Globus pallidus (tissue), 1 donor: ENCODE measurements at regions not wholly inside any gene's neighbourhood (a gene's known extent, or its start where the extent isn't known, plus 50 kb on each side); places are given as distances from the start of the nearest gene placed in this dataset.
"Not testable (repeated sequence)": the region's sequence is repeated elsewhere in the genome, so short reads cannot be mapped to it uniquely, and the experiment has no call there.

Experiments
- DNase-seq: peaks from one replicate; pipeline ENCODE4 v3.0.0-alpha.2; 2015; ENCODE audit warnings: low spot score

DNA sequence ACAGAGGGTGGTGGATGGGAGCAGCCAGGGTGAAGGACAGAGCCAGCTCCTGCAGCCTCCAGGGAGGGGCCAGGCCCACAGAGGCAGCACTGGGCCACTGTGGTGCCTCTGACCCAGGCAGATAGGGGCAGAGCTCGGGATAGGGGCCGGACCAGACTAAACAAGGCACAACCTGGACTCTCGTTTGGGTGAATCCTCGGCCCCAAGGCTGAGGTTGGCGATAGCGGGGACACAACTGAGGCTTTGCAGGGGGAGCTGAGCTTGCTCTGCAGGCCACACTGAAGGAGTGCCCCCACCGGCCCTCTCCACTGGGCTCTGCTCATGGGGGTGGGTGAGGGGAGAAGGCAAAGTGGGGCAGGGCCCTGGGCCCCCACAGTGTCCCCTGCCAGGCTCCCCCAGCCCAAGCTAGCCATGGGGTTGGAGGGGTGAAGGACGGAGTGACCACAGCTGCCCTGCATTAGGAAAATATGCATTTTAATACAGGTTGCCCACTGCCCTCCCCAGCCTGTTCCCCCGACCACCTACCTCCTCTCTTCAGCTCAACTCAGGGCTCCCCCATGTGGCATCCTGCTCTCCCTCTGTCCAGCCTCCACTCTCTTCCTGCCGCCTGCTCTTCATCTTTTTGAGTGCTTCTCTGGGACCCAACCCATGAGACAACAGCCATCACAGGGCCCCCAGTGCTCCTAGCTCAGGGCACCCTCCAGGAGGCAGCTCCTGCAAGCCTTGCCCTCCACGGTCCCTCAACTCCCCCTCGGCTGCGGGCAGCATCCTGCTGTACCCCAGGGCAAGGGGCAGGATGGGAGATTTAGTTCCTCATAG is 152.8 kb downstream of the INHBB start:
- DNase-seq = no peak

DNA sequence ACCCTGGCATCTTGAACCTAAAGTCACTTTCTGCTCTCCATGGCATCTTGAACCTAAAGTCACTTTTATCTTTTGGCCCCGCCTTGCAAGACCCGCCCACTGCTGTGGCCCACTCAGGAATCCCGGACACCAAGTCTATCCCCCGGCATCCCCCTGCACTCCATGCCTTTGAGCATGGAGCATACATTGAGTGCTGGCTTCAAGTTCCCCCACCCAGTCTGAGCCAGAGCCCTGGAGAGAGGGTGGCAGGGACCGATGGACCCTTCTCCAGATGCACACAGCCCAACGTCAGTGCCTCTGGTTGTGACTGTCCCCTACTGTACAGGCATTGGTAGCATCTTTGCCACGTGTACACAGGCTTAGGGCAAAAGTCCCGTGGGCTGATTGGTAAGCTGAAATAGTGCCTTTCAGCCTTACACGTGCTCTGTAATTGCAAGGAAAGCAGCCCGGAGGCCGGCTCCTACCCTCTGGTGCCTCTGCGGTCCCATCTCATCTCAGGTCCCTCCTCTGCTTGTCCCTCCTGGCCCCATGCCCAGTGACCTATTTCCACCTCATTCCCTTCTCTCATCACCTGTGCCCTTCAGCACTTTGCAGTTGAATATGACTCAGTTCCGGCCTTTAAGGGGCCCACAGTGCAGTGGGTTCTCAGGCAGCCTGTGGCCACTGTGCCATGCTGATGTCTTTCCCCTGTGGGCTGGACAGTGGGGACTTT is 154.0 kb downstream of the INHBB start:
- no peak for DNase-seq

DNA sequence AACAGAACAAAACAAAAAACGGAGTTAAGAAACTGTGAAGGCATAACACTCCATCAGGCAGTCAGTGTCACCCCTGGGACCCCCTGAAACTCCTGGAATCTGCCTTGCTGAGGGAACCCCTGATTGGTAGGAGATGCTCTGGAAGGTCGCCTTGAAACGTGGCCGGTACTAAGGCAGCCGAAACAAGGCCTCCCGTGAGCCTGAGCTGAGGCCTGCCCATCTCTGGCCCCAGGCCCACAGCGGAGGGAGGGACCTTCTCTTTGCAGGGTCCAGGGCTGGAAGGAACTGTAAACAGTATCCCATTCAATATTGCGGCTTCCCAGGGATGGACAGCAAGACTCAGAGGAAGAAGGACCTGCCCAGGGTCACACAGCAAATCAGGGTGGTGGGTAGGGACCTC is 155.7 kb downstream of the INHBB start:
- DNase-seq = no peak

DNA sequence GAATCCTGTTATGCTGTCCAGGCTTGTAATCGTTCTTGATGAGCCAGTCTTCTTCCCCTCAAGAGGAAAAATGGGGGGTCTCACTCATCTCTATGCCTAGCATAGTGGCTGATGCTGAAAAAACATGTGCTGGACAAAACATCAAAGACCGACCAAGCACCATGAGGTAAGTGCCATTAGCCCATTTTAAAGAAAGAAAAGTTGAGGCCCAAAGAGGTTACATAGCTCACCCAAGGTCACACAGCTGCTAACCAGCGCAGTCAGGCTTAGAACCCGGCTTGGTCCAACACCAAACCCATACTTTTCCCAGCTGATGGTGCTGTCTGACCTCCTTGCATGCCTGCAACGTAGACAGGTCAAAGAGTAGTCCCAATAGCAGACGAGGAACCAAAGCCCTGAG is 156.4 kb downstream of the INHBB start:
- DNase-seq = no peak

DNA sequence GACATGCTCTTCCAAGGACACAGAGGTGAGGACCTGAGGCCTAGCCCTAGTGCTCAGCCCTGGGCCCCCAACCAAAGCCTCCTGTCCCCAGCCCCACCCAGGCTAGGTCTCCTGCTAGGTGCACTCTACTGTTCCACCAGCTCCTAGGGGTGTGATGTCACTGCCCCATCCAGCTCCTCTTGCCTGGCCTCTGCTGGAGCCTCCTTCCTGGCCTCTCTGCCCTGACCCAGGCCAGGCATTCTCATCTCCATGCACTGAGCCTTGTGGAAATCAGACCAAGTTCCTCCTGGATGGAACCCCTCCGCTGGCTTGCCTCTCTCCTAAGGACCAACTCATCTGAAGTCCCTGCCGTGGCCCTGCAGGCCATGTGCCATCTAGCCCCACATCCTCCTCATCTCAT is 156.8 kb downstream of the INHBB start:
- DNase-seq = no peak

DNA sequence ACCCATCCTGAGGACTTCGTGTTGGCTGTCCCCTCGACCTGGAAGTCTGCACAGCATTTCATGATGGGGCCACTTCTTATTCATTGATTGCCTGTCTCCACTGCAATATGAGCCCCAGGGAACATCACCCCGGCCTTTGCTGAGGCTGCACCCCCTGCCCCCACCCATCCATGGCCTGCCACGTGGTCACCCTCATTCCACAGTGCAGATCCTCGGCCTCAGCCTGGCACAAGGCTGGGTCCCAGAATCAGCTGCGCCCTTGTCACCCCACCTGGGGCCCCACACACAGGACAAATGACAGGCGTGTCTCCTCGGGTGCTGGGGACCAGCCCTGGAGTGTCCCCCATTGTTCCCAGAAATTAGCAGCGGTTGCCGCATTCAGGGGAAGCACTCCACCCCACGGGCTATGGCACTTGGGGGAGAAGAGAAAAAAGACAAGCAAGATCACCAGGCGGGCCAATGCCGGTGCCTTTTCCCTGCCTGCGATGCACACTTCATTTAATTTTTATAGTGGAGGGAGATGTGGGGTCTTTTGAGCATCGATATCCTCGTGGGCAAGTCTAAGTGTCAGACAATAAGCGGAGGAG is 157.4 kb downstream of the INHBB start:
- DNase-seq = no peak

DNA sequence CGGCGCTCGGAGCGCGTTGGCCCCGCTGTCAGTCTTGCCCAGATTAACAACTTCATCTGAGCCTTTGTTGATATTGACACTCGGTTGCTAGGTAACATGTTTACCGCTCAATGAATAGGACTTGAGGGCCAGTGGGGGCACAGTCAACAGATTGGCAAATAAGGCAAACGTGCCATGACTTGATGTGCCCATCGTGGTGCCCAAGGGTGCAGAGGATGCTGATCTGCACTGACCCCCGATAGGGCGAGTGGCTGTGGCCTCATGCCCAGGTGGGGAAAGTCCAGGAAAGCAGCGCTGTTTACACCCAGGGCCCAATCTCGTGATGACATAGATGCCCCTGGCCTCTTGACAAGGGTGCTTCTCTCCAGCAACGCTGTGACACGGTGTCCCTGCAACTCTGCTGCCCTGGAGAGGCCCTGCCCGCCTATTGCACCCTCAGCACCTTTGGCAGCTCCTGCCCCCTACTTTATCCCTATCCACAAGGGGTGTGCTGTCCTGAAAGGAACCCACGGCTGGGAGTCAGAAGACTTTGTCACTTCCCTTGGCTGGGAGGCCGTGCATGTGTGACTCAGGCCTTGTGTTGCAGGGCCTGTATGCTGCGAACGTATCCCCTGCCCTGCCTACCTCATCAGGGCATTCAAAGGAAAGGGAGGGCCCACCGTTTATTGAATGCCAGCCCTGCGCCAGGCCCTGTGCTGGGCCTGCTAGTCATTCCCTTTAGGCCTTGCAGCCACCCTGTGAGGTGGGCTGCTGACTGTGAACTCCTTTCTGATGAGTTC is 158.0 kb downstream of the INHBB start:
- DNase-seq = no peak

DNA sequence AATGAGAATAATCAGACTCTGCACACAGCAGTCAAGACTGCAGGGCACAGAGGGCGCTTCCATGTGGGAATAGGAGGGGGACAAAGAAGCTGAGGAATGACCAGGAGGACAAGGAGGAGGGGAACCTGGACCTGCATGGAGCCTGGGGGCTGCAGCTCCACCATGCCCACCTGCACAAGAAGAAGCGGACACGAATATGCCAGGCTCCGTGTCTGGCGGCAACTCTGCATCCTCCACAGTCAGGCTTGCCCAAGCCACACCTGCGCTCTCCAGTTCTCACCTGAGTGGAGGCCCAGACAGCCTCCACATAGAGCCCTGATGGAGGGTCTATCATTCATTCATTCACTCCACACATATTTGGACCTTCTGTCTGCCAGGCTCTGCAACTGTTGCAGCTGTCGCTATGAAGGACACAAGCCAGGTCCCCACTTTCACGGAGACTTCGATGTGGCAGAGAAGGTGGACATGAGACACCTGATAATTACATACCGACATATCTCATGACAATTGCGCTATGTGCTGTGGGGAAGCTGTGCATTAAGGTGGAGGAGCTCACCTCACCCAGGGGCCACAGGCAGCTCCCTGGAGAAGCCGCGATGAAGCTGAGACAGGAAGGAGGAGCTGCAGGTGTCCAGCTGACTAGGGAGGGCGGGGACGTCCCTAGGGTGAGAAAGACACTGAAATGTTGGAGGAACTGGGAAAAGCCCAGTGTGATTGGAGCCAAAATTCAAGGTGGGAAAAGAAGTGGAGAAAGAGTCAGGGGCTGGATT is 159.2 kb downstream of the INHBB start:
- DNase-seq = no peak

DNA sequence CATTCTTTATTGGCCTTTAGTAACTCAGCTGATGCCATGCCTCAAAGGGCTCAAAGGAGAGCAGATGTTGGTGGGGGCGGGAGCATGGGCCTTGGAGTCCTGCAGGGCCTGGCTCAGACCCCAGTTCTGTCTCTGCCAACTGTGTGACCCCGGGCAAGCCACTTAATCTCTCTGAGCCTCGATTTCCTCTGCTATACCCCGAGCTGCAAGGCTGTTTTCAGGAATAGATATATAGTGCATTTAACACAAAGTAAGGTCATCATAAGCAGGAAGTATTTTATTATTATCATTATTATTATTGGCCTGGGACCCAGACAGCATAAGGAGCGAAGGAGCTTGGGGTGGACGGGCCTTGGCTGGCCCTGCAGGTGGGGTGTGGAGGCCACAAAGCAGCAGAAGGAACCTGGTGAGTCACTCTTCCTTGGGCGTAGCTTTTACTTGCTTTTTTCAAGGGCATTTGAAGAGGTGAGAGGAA is 162.7 kb downstream of the INHBB start:
- DNase-seq = no peak

DNA sequence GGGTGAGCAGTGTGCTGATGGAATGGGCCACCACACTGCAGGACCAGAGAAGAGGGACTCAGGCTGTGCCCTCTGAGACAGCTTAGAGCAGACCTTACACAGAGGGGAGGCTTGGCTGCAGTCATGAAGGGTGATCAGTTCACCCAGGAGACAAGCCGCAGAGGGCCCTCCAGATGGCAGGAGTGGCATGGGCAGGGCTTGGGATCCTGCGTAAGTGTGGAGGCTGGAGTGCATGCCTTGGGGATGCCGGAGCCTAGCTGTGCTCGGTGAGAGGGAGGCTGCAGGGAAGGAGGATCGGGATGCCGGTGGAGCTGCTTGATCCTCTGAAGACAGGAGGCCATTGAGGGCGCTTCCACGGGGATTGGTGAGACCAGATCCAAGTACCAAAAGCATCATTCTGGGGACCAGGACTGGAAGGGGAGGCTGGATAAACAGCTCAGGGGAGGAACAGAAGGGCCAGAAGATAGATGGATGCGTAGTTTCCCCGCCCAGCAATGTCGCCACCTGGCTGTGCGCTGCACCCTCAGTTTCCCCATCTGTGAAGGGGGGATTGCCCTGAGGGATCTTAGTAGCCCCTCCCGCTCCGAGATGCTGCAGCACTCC is 163.4 kb downstream of the INHBB start:
- DNase-seq = no peak

DNA sequence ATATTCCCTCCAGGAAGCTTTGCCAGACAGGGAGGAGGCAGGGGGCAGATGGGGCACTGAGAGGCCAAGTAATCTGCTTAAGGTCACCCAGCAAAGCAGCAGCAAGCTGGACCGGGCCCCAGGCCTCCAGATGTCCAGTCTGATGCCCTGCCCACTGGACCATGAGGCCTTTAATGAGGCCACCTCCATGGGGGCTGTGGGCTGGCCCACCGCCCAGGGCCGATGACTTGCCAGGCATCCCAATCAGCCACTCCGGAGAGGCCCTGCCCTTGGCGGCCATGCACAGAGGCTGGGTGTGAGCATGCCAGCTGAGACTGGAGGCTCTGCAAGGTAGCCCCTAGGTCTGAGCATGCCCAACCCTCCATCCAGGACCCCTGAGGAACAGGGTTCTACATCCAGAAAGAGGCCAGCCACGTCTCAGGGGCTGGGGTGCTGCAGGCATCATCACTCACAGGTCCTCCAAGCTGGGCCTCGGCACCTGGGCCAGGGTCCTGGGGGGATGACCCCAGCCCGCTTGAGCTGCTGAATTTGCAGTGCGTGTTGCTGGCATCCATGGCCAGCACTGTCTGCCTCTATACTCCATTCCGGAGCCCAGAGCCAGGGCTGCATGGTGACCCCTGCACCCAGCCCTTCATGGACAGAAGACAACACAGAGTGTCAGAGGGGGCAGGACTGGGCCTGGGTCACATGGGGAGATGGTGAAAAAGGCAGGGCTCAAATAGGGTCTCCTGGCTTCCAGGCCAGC is 164.2 kb downstream of the INHBB start:
- DNase-seq = peak; percentile 15

DNA sequence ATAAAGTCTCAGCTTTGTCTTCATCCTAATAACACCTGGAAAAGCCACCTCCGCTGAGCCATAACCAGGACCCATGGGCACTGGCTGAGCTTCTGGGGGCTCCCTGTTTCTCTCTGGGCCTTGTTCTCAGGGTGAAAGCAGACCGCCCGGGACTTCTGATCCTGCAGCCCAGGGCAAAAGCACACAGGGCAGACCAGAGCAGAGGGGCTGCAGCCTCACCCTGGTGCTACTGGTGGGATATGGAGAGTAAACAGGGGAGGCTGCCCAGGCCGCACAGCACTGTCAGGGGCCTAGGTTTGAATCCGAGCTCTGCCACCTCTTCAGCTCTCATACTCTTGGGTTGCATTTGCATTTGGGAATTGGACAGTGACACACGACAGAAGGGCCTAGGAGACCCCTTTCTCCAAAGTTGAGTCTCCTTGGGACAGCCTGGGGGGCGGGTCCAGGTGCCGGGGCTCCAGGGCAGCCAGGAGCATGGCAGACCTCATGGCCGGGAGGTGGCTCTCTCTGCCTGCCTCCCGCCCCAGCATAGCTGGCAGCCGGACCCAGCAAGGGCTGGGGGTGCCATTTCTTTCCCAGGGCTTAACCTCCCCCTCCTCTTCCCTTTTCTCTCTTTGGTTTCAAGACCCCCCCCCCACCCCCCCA is 164.9 kb downstream of the INHBB start:
- peak; percentile 8 for DNase-seq

DNA sequence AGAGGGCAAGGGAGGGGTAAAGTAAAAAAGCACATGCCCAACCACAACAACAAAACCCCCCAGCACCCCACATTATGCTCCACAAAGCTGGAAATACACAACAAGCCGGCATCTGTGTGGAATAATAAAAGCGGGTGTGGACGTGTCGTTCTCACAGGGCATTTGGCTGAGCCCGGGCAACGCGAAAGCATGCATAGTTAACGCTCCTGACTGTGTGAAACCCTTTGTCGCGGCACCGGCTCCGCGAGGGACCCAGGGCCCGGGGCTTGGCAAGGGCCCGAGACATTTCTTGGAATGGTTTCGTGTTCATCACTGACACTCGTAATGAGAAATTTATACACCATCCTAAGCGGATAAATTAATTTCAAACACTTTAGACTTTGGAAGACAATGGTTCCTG is 165.6 kb downstream of the INHBB start:
- DNase-seq = peak; percentile 28

DNA sequence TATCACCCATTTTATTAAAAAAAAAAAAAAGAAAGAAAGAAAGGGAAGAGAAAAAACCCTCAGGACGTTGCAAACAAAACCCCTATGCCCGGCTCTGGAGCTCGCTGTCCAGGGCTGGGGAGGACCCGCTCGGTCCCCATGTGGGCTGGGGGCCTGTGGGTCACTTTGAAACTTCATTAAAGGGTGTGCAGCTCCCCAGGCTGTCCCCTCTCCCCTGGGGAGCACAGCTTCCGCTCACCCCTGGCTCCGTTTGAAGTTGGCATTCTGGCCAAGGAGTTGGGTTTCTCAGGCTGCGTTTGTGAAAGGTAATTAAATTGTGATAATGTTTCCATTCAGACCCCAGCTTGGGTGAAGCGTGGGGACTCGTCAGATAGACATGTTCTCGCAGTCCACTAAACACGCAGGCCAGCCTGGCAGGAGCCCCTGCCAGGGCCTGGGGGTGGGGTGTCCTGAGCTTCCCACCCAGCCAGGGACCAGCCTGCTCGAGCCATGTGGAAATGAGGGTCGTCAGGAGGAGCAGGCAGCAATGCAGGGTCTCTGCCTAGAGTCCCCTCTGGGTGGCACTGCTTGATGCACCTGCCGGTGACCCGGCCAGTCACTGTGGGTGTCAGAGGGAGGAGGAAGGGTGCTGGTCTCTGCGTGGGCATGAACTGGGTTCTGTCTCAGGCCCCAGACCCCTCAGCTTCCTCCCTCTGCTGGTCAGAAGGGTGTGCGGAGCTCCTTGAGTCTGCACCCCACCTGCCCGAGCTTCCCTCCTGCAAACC is 166.2 kb downstream of the INHBB start:
- no peak for DNase-seq

DNA sequence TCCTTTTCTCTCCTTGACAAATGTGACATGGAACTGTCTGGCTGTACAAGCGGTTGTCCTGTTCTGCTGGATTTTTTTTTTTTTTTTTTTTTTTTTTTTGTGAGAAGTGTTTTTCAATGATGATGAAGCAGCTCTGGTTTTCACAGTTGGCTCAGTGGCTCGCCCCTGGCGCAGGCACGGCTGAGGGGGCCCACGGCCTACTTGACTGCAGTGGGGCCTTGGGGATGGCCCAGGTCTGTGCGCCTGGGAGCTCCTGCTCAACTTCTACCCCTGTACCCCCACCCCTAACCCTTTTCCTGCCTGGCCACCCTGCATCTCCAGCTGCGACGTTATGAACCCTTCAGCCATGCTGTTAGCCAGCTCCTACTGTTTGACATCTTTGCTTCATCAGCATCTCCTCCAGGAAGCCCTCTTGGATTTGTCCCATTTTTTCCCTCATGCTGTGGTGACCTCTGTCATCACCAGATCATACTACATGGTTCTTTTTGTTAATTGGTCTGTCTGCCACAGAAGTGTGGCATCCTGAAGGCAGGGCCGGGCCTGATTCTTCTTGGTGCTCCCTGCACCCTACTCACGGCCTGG is 167.9 kb downstream of the INHBB start:
- no peak for DNase-seq

DNA sequence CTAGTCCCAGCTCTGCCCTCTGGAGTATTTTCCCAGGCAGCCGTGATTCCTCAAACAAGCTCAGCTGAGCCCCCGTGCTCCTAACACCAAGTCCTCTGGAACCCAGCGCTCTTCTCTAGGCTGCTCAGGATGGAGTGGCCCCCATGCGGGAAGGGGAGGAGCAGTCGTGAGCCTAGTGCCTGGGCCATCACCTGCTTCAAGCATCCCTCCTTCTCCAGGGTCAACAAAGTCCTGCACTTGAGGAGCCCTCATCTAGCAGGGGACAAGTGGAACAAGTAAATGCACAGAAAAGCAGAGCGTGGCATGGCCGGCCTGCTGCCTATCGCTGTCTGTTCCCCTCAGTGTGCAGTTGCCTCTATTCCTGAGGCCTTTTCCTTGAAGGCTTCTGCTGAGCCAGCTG is 168.6 kb downstream of the INHBB start:
- no peak for DNase-seq

DNA sequence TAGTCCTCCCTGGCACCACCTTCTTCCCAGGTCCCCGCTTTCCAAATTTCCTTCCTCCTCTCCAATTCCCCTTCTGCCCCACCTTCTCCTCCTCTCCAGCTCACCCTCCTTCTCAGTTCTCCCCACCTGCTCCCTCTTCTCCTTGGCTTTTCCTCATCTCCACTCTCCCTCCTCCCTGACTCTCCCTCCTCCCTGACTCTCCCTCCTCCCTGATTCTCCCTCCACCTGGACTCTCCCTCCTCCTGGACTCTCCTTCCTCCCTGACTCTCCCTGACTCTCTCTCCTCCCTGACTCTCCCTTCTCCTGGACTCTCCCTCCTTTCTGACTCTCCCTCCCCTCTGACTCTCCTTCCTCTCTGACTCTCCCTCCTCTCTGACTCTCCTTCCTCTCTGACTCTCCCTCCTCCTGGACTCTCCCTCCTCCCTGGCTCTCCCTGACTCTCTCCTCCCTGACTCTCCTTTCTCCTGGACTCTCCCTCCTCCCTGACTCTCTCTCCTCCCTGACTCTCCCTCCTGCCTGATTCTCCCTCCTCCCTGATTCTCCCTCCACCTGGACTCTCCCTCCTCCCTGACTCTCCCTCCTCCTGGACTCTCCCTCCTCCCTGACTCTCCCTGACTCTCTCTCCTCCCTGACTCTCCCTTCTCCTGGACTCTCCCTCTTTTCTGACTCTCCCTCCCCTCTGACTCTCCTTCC is 169.3 kb downstream of the INHBB start:
- DNase-seq = not testable (repeated sequence)
